DND-41 (cell line): ENCODE measurements at regions not wholly inside any gene's neighbourhood (a gene's known extent, or its start where the extent isn't known, plus 50 kb on each side); places are given as distances from the start of the nearest gene placed in this dataset.

ENCODE experiments used
- ATAC-seq: fragments of 200-7000 bp; cut with Tn5 transposase; 3 replicates; pipeline ENCODE4 v1.9.1; 2021; ENCODE audit warnings: low read depth; ENCODE audit not compliant: insufficient read depth
- DNase-seq: peaks from one replicate; pipeline ENCODE4 v3.0.0-alpha.2; 2020
- H2AFZ ChIP-seq: 2 replicates; pipeline ENCODE4 v1.6.0; 2012; ENCODE audit warnings: low read depth, low read length
- H3K27ac ChIP-seq: 2 replicates; pipeline ENCODE4 v1.5.1; 2012; ENCODE audit warnings: low read length, inconsistent platforms
- H3K27me3 ChIP-seq: fragments of 200-600 bp; sonication (generic); 2 replicates; pipeline ENCODE4 v1.6.0; 2012; ENCODE audit warnings: low read length, mild to moderate bottlenecking, inconsistent platforms; ENCODE audit not compliant: insufficient read depth, poor library complexity
- H3K36me3 ChIP-seq: 2 replicates; pipeline ENCODE4 v1.5.1; 2012; ENCODE audit warnings: low read length, inconsistent platforms; ENCODE audit not compliant: insufficient read depth
- H3K4me1 ChIP-seq: 2 replicates; pipeline ENCODE4 v1.5.1; 2012; ENCODE audit warnings: mild to moderate bottlenecking, low read length; ENCODE audit not compliant: insufficient read depth
- H3K4me2 ChIP-seq: 2 replicates; pipeline ENCODE4 v1.6.0; 2012; ENCODE audit warnings: mild to moderate bottlenecking, moderate library complexity, low read length, inconsistent platforms; ENCODE audit not compliant: insufficient read depth
- H3K4me3 ChIP-seq, 2 experiments: fragments of 200-600 bp in 1 of 2; shearing (Covaris generic) in 1 of 2; 2 replicates each; pipeline ENCODE4 v1.5.1; 2012 to 2016; ENCODE audit warnings: inconsistent platforms in 2 of 2, low read length in 2 of 2, mild to moderate bottlenecking in 2 of 2, low read depth in 1 of 2, moderate library complexity in 1 of 2
- H3K79me2 ChIP-seq: 2 replicates; pipeline ENCODE4 v1.6.0; 2012; ENCODE audit warnings: low read length, inconsistent platforms; ENCODE audit not compliant: insufficient read depth
- H3K9ac ChIP-seq: 2 replicates; pipeline ENCODE4 v1.6.0; 2012; ENCODE audit warnings: low read depth, mild to moderate bottlenecking, inconsistent platforms, low read length, moderate library complexity
- H3K9me3 ChIP-seq: 2 replicates; pipeline ENCODE4 v1.5.1; 2012; ENCODE audit warnings: low read length, moderate library complexity, mild to moderate bottlenecking, inconsistent platforms; ENCODE audit not compliant: insufficient read depth, severe bottlenecking
- H4K20me1 ChIP-seq: 2 replicates; pipeline ENCODE4 v1.6.0; 2012; ENCODE audit warnings: low read length; ENCODE audit not compliant: insufficient read depth
- CTCF ChIP-seq: IDR thresholded peaks from 2 replicates; pipeline ENCODE4 v1.5.1; 2012; ENCODE audit warnings: borderline replicate concordance, low read length, moderate library complexity, mild to moderate bottlenecking; ENCODE audit not compliant: poor library complexity, severe bottlenecking; ENCODE audit errors: extremely low read depth
- EZH2 ChIP-seq: IDR thresholded peaks from 3 replicates; pipeline ENCODE4 v1.6.1; 2012; ENCODE audit warnings: borderline replicate concordance, low read depth, mild to moderate bottlenecking, moderate library complexity, low read length, inconsistent platforms; ENCODE audit not compliant: severe bottlenecking

- no peaks in the 10 kb centered on the region for H3K36me3 ChIP-seq
- no peak overlapping the region for H3K4me2 ChIP-seq
- no peak for TF ChIP-seq EZH2
- no peak for TF ChIP-seq CTCF
- H3K27me3 ChIP-seq = no peaks in the 10 kb centered on the region
- no peaks in the 10 kb centered on the region for H3K4me1 ChIP-seq
- H3K9me3 ChIP-seq = no peaks in the 10 kb centered on the region
- no peak overlapping the region for H3K27ac ChIP-seq
- no peak overlapping the region for H3K4me3 ChIP-seq
- no peak overlapping the region for H3K9ac ChIP-seq
- no peaks in the 10 kb centered on the region for H3K79me2 ChIP-seq
- no peak overlapping the region for H2AFZ ChIP-seq
- DNase-seq (no peak), ATAC-seq (no peak)
- H4K20me1 ChIP-seq = no peaks in the 10 kb centered on the region
These were observed 136.3 kb downstream of the CYP26B1 start for GRCh38 chr2:72011370-72011689.

GRCh38 chr2:72010647-72011369, 136.9 kb downstream of the CYP26B1 start:
- no peaks in the 10 kb centered on the region for H3K79me2 ChIP-seq
- H3K4me2 ChIP-seq = no peak overlapping the region
- TF ChIP-seq EZH2 (no peak), CTCF (no peak)
- no peak overlapping the region for H3K9ac ChIP-seq
- H3K27ac ChIP-seq = no peak overlapping the region
- H2AFZ ChIP-seq = no peak overlapping the region
- no peaks in the 10 kb centered on the region for H3K36me3 ChIP-seq
- DNase-seq (no peak), ATAC-seq (no peak)
- no peaks in the 10 kb centered on the region for H4K20me1 ChIP-seq
- H3K4me3 ChIP-seq = no peak overlapping the region
- H3K4me1 ChIP-seq = no peaks in the 10 kb centered on the region
- no peaks in the 10 kb centered on the region for H3K9me3 ChIP-seq
- H3K27me3 ChIP-seq = no peaks in the 10 kb centered on the region

- H3K4me1 ChIP-seq = no peaks in the 10 kb centered on the region
- no peak overlapping the region for H2AFZ ChIP-seq
- no peak for ATAC-seq
- H4K20me1 ChIP-seq = no peaks in the 10 kb centered on the region
- H3K4me3 ChIP-seq = no peak overlapping the region
- no peaks in the 10 kb centered on the region for H3K36me3 ChIP-seq
- H3K4me2 ChIP-seq = no peak overlapping the region
- no peaks in the 10 kb centered on the region for H3K9me3 ChIP-seq
- DNase-seq = no peak
- TF ChIP-seq EZH2 (no peak), CTCF (no peak)
- no peaks in the 10 kb centered on the region for H3K27me3 ChIP-seq
- no peak overlapping the region for H3K9ac ChIP-seq
- H3K79me2 ChIP-seq = no peaks in the 10 kb centered on the region
- no peak overlapping the region for H3K27ac ChIP-seq
These were observed 139.1 kb downstream of the CYP26B1 start for GRCh38 chr2:72008608-72009007.
